ENCODE measurements at regions not wholly inside any gene's neighbourhood (a gene's known extent, or its start where the extent isn't known, plus 50 kb on each side); places are given as distances from the start of the nearest gene placed in this dataset.
A peak's percentile ranks its signal among the peaks of the same experiment; 100 is the strongest.
"Not testable (repeated sequence)": the region's sequence is repeated elsewhere in the genome, so short reads cannot be mapped to it uniquely, and the experiment has no call there.

DNA sequence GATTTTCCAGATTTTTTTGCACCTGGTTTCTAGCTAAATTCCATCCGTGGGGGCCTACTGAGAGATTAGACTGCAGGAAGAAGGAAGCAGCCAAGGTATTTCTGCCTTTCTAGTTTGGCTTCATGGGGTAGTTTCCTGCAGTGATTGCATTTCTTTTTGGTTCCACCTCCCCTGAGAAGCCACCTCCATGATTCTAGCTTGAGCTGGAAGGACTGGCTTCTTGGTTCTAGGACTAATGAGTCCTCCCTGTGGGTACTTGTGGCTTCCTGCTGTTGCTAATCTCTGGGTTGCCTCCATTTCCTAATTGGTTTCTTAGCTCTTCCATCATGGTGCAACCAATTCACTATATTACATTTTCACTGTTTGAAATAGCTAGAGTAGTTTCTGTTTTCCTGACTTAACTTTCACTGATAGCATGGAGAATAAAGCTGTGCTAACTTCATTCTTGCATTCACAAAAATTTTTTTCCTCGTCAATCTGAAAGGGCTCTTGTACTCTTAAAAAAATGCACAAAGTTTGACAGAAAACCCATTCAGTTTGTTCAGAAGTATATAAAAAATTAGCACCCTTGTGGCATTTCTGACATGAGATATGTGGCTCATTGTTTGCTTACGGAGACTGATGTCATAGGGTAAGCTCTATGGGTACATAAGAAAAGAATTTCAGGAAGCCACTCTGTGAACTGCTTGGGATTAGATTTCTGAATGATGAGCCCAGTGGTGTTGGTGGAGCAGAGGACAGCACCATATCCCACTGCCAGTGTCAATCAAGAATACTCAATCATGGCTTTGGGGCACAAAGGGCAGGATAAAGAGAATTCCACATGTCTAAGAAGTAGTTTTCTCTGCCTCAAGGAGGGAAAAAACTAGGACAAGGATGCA is 242.8 kb upstream of the RBMS1 start:
- peak; percentile 4 for DNase-seq

DNA sequence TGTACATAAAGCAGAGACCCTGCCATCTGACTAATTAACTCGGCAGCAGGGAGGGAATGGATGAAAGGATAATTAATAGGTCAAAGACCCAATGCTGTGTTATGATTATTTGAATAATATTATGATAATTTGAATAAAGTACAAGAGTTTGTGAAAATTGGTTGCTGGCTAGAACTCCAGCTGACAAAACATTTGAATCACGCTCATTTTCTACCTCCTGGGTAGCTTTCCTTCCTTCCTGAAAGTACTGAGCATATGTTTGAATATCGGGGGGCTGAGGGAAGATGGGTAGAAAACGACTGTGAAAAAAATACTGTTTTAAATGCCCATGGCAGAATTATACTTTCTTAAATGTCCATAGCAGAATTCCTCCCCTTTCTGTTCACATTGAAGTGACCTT is 243.6 kb upstream of the RBMS1 start:
- DNase-seq, result no peak

DNA sequence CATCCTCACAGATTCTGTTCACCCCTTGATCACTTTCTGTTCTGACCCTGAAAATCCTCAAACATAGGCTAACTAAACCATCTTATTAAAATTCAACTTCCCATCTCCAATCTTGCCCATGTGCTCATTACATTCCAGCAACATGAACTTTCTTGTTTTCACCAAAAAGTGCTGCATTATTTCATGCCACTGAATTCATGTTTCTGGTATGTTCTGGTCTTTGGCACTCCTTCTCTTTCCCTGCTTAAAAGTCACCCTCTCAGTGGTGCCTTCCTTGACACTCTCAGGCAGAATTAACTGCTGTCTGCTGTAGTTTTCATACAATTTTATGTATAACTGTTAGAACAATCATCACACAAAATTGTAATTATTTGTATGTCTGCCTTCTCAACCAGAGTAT is 247.7 kb upstream of the RBMS1 start:
- no peak for DNase-seq

DNA sequence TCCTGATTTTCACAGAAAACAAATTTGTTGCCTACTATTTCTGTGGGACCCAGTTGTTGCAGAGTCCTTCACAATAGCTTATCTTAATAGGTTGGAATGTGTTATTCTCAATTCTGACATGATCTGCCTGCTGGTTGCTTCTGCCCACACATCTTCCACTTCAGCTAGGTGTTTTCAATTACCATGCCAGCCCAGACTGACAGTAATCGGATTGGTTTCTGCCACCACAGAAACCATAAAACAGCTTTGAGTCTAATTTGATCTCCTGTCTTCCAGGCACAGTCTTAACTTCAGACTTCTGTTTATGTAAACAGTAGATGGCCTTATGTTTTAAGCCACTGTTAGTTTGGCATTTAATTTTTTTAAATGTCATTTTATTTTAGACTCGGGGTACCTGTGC is 248.2 kb upstream of the RBMS1 start:
- no peak for DNase-seq

DNA sequence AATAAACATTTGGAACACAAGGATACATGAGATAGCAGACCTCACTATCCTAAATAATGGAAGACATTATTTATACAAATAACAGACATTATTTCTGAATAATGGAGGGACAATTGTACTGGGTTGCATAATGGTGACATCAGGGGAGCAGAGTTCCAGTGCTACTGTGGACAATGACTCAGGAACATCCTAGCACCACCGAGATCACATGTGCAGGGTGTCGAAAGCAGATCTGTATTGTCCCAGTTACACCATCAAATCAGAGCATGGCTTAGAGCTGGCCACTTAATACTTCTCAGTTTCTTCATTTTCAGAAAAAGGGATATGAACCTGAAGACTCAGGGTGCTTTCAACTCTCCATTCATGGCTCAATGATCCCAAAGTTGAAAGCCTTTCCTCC is 249.1 kb upstream of the RBMS1 start:
- DNase-seq, result no peak

DNA sequence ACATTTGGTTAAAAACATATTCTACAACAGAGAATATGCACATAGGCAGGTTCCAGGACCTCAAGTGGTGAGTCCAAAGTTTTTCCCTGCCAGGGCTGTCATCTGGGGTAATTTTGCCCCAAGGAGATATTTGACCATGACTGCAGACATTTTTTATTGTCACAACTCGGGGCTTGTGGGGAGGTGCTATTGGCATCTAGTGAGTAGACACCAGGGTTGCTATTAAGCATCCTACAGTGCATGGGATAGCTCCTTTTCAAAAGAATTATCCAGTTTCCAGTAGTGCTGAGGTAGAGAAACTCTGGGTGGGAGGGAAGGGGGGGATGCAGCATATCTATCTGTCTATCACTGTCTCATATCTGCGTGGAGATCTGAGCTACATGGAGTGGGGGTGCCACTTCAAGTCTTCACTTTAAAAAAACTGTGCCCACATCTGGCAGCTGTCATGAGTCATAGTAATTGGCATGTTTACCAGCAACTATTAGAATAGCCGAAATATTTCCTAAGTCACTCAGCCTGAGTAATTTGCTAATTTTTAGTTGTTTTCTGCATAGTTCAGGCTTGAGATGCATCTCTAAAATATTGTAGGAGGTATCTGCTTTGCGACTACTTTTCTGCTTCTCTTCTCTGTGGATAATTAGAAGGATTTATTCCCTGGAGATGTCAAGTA is 254.0 kb upstream of the RBMS1 start:
- no peak for DNase-seq

DNA sequence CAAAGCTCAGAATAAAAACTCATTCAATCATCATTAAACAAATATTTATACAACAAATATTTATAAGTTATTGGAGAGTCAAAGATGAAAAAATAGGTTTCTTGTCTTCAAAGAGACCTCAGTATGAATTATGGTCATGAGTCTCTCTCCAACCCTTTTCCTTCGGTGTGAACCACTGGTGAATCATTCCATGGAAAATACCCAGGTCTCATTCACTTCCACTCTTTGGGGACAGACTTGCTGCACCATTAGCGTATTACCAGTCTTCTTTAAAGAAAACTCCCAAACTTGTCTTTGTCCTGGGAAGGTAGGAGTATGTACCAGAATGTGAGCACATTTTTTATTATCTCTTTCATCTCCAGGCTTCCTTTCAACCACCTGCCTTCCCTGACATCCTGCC is 257.4 kb upstream of the RBMS1 start:
- DNase-seq, result no peak

DNA sequence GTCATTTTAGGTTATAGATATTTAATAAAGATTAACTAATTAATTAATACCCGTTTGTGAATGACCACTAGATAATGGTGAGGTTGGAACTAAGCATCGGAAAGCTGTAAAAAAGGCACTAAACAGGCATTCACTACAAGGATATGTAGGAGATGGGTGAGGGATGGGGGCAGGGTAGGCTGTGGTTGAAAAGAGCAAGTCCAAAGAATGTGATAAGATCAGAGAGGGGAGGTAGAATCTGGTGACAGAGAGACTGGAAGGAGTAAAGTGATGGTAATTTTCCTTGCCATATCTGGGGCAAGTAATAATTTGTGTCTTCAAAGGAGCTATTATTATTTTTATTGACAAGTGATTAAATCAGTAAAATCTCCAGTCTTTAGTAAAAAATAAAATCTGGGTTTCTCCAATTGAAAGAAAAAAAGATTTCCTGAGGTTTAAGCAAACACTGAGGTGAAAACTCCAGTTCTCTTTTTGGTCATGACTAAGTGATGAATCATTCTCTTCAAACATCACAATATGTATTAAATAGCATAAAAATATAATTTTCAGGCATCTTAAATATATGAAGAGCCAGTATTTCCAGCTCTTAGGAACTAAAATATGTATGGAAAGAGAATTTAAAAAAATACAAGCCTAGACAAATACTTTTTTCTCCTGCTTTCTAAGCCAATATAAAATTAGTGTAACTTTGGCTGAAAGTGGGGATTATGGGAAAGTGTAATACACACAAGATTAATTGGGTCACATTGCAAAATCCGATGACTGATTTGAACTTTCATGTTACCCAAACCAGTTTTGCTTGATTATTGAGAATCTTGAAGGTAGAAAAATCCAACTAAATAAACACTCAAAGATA is 259.1 kb upstream of the RBMS1 start:
- DNase-seq, result no peak

DNA sequence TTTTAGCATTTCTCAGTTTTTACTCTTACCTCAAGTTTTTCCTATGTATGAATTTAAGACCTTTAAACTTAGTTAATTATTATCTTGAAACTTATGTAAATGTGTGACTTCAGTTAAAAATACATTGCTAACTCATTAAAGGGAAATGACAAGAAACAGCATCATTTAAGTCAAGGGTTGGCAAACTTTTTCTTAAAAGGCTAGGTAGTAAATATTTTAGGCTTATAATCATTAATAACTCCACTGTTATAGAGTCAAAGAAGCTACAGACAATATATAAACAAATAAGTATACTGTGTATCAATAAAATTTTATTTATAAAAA is 259.7 kb upstream of the RBMS1 start:
- DNase-seq, result no peak

DNA sequence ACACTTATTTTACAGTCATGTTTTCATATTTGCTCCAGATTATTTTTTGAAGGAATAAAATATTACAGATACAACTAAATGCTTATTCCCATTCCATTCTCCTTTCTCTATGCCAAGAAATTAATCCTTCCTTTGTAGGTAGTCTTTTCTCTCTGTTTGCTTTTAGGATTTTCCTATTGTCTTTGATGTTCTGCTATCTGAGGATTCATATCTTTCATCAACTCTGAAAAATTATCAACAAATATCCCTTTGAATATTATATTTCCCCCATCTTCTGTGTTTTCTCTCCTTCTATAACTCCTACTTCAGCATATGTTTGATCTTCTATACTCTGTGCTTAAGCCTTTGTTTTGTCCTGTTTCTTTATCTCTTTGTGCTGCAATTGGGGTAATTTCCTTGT is 260.4 kb upstream of the RBMS1 start:
- DNase-seq, result no peak

DNA sequence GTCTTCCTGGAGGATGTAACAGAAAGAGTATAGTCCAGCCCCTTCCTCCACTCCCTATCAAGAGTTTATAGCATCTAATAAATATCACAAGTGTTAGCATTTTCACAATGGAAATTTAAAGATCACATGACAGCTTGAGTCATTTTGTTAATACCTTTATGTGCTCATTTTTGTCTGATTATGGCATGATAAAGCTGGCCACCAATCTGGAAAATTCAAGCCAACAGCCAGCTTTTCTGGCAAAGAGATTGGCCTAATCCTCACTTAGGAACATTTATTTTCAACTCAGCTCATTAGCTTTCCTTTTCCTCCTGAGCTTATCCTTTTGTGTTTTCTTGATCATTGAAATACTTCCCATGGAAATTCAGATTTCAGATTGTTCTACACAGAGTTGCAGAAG is 262.9 kb upstream of the RBMS1 start:
- DNase-seq, result no peak

DNA sequence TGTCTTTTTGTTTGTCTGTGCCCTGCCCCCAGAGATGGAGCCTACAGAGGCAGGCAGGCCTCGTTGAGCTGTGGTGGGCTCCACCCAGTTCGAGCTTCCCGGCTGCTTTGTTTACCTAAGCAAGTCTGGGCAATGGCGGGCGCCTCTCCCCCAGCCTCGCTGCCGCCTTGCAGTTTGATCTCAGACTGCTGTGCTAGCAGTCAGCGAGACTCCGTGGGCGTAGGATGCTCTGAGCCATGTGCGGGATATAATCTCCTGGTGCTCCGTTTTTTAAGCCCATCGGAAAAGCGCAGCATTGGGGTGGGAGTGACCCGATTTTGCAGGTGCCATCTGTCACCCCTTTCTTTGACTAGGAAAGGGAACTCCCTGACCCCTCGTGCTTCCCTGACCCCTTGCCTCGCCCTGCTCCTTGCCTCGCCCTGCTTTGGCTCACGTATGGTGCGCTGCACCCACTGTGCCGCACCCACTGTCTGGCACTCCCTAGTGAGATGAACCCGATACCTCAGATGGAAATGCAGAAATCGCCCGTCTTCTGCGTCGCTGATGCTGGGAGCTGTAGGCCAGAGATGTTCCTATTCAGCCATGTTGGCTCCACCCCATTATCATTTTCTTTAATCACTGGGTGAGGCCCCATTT is 269.0 kb upstream of the RBMS1 start:
- DNase-seq, result not testable (repeated sequence)

DNA sequence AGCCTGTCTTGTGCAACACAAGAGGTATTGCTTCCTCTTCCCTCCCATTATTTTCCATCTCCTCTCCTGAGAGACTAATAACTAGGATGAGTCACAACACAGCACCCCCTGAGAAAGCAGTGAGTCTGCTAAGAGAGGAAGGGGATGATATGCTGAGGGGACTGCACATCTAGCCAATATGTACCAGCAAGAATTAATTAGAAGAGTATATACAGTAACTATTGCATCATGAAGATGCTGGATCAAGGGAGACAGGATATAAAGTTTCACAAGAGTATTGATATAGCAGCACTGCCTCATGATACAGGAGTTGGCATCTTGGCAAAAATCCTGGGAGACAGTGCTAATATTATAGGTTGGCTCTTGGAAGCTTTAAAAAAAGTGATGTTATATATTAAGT is 289.9 kb upstream of the RBMS1 start:
- no peak for DNase-seq

DNA sequence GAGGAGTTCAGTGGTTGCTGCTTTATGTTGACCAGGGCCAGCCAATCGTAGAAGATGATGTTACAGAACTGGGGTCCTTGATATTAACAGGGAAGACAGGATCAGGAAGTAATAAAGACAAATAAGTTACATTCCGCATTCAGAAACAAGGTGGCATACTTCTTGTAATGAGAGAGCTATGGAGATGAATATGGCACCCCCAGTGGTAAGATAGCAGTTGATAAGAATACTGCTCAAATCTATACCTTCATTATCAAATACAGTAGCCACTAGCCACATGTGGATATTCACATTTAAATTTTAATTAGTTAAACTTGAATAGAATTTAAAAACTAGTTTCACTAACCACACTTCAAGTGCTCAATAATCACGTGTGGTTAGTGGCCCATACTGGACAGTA is 290.4 kb upstream of the RBMS1 start:
- DNase-seq, result no peak

DNA sequence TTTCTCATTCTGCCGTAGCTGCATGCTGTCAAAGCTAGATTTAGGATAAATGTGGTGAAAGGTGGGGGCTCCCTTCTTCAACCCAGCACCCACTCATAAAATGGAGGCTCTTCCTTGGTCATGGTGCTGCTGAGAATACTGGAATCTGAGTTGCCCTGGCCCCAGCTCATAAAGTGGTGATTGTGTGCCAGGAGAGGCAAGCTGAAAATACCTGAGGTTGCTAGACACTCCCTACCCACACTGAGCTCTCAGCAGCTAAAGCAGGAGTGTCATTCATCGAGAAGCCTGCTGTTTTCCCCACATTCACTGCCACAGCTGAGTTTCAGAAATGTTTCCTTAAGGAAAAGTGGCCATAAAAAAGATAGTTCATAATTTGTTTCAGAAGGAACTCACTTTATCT is 297.1 kb upstream of the RBMS1 start:
- DNase-seq, result no peak

DNA sequence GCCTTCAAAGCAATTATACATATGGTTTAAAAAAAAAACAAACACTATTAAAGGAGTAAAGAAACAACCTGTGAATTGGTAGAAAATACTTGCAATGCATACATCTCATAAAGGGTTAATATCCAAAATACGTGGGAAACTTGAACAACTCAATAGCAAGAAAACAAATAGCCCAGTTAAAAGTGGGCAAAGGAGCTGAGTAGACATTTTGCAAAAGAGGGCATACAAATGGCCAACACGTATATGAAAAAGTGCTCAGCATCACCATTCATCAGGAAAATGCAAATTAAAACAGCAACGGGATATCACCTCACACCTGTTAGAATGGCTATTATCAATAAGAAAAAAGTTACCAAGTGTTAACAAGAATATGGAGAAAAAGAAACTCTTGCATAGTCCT is 298.3 kb upstream of the RBMS1 start:
- DNase-seq, result no peak

DNA sequence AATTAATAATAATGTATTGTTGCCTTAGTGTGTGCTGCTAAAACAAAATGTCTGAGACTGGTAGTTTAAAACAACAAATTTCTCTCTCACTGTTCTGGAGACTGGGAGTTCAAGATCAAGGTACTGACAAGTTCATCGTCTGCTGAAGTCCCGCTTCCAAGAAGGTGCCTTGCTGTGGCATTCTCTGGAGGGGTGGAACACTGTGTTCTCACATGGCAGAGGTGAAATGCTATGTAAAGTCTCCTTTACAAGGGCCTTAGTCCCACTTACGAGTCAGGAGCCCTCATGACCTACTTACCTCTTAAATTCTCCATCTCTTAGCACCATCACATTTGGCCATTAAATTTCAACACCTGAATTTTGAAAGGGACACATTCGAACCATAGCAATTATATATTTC is 299.2 kb upstream of the RBMS1 start:
- DNase-seq, result no peak

DNA sequence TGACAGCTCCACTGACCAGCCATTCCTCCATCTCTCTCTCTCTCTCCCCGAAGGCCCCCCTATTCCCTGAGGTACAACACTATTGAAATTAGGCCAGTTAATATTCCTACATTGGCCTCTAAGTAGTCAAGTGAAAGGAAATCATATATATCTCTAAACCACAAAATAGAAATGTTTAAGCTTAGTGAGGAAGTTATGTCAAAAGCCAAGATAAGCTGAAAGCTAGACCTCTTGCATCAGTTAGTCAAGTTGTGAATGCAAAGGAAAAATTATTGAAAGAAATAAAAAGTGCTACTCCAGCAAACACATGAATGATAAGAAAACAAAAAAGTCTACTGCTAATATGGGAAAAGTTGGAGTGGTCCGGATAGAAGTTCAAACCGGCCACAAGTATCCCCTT is 301.3 kb upstream of the RBMS1 start:
- DNase-seq, result no peak

DNA sequence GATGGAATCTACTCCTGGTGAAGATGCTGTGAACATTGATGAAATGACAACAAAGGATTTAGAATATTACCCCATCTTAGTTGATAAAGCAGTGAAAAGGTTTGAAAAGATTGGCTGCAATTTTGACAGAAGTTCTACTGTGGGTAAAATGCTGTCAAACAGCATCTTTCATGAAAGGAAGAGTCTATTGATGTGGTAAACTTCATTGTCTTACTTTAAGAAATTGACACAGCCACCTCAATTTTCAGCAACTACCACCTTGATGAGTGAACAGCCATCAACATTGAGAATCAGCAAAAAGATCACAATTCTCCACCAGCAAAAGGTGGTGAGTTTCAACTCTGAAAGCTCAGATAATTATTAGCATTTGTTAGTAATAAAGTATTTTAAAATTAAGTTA is 310.3 kb upstream of the RBMS1 start:
- no peak for DNase-seq

DNA sequence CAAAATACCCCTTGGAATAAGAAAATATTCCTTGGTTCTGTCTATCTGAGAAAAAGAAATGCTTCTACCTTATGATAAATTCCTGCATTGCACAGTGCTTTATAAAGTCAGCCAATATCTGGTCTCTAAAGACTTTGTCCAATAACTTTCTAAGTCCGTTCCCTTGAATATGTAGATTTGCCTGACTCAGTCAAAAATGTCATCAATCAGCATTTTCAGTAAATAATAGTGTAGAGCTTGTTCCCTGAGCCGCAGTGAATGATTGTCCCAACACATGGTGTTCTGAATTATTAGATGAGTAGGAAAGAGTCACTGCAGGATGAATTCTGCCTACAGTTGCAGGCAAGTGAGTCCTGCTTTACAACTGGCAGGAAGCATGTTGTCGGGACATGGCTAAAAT is 316.8 kb upstream of the RBMS1 start:
- no peak for DNase-seq

DNA sequence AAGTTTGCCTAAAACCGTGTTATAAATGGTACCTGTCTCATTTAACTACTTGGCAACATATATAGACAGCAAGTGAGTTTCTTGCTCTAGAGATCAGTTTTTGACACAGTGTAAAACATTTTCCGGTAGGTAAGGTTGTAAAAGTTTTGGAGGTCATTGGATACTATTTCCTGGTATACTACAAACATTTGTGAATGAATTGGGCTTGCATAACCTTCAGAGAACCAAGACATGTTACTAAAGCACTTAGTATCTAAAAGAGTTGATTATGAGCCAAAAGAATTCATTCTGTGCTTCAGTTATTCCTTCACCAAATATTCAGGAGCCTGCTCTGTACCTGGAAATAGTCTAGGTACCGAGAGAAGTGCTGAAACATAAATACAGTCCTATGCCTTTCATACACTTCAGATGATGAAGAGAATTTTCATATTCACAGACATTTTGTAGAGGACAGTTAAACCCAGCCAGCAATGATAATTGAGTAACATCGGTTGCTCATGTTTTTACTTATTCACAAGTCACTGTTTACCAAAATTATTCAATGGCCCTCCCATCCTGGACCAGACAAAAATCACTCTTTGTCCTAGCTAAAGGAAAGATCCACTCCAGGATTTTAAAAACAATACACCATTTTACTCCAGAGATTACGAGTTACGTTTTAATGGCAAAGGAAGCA is 319.4 kb upstream of the RBMS1 start:
- no peak for DNase-seq

DNA sequence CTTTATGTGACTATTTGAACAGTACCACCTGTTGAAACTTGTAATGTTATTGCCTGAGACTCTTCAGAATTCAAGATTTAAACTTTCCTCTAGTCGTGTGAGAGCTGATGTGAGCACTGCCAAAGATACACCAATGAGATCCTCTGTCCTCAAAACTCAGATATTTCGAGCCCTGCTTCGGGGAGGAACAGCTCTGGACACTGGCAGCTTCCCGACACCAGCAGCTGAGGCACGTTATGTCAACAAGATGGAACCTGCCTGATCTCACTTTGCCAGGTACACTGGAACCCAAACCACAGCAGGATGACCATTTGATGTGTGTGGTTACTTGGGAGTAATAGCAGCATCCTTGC is 319.9 kb upstream of the RBMS1 start:
- DNase-seq, result no peak

DNA sequence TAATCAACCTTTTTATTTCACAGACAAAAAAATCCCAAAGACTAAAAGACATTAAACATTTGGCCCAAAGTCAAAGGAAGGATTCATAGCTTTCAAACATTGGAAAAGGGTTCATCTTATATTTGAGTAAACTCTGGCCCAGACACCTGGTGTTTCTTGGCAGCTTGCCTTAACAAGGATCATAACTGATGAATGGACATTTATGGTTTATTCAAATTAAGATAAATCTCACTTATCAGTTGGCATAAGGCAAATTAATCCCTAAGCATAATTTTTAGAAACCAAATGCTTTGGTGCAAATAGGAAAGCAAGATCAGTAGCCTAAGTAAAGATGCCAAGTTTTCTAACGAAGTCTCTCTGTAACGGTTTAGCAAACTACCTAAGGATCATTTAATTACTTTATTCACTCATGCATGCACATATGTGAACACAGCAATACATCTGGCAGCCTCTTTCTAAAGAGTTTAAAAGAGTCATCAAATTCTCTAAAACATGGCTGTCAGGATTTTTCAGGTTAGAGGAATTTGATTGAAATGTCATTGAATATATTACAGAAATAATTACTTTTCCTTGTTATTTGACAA is 323.4 kb upstream of the RBMS1 start:
- no peak for DNase-seq
